HS-5 (cell line): ENCODE measurements at regions not wholly inside any gene's neighbourhood (a gene's known extent, or its start where the extent isn't known, plus 50 kb on each side); places are given as distances from the start of the nearest gene placed in this dataset.
"Not testable (repeated sequence)": the region's sequence is repeated elsewhere in the genome, so short reads cannot be mapped to it uniquely, and the experiment has no call there.

Source experiments
- DNase-seq: peaks from one replicate; pipeline ENCODE4 v3.0.0-alpha.2; 2012; ENCODE audit warnings: low read depth

DNA sequence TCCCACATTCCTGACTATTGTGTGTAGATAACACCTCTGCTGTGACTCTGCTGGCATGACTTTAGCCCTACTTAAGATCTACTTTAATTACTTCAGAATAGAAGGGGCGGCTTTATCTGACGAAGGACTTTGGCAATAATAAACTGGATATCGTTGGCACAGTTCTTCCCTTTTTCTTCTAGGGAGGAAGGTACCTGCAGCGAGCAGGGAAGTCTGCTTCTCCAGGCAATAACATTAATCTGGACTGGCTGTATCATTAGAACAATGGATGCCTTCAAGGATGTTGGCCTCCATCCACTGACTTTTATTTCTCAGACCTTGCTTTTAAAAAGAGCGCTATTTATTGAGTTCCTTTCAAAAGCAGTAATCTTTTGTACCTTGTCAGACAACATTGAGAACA is 172.6 kb upstream of the THSD7A start:
- DNase-seq = no peak

DNA sequence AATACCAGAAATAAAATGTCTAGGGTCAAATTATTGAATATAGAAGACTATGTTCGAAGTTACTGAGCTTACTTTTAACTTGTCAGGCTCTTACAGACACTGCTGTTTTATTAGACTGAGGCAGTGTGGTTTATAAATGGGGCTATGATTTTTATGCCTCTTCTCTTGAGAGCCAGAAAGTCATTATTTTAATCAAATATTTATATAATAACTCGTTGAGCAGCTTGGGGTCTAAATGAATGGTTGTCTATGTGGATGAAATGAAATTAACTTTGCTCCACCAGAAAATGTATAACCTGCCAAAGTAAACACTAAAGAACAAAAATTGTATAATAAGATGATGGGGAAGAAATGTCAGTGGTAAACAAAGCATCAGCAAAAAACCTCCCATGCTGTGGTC is 175.6 kb upstream of the THSD7A start:
- no peak for DNase-seq

DNA sequence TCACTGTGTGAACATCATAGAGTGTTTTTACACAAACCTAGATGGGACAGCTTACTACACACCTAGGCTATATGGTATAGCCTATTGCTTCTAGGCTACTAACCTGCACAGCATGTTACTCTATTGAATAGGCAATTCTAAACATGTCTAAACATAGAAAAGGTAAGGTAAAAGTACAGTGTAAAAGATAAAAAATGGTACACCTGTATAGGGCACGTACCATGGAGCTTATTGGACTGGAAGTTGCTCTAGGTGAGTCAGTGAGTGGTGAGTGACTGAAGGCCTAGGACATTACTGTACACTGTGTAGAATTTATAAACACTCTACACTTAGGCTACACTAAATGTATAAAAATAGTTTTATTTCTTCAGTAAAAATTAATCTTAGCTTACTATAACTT is 182.0 kb upstream of the THSD7A start:
- DNase-seq = no peak

DNA sequence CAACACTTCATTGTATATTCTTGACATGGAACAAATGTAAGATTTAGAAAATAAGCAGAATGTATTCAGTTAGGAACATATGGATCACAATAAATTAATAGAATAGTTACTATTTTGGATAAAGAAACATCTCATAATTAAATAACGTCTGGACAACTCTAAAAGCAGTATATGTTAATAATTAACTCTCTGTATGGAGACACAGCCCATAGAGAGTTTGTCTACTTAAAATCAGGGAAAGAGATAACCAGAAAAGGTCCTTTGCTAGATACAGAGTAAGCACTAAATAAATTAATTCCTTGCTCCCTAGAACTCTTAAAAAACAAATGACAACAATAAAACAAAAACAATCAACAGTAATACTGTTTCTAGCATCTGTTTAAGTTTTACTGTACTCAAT is 184.4 kb upstream of the THSD7A start:
- no peak for DNase-seq

DNA sequence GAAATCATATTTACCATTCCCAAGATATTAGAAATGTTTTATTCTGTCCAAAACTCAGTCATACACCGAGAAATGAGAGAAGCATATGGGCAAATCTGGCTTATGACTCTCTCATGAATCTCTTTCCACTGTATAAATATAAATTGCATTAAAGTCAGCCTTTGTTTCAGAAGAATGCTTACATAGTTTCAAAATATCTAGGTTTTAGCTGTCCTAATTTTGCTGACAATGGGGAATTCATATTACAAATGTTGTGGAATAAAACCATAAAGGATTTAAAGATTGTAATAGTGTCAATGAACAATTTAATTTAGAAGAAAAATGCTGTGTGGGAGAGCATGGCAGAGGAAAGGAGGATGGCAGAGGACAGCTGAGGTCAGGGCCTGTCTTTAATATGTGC is 185.0 kb upstream of the THSD7A start:
- DNase-seq = no peak

DNA sequence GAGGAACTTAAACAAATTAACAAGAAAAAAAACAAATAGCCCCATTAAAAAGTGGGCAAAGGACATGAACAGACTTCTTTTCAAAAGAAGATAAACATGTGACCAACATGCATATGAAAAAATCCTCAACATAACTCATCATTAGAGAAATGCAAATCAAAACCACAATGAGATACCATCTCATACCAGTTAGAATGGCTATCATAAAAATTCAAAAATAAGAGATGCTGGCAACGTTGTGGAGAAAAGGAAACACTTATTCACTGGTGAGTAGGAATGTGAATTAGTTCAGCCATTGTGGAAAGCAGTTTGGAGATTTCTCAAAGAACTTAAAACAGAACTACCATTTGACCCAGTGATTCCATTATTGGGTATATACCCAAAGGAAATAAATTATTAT is 189.1 kb upstream of the TMEM106B start:
- DNase-seq = not testable (repeated sequence)

DNA sequence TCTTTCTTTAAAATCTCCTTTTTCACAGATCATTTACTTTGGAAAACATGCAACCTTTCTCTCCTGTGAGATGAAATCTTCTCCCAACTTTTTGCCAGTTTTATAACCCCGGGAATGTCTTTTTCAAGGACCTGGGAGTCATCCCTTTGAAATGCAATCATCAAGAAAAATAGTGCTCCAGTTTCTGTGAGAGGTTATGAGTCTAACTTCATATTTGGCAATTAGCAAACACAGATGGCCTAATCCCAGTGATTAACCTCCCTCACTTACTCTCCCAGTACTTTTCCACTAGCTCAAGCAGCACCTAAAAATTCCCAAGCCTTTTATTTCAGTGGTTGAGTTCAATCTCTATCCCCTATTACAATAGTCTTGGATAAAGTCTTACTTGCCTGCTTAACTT is 185.8 kb upstream of the TMEM106B start:
- peak; percentile 67 for DNase-seq

DNA sequence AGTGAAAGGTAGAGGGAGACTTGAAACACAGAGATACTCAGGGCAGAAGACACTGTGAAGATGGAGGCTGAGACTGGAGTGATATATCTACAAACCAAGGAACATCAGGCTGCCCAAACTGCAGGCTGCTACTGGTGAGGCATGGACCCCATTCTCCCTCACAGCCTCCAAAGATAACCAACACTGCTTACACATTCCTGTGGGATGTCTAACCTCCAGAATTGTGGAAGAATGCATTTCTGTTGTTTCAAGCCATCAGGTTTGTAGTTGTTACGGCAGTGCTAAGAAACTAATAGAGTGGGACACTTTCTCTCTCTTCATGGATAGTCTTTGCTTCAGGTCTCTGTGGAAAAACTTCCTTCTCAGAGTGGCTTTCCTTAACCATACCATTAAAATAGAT is 182.6 kb upstream of the TMEM106B start:
- DNase-seq = peak; percentile 45

DNA sequence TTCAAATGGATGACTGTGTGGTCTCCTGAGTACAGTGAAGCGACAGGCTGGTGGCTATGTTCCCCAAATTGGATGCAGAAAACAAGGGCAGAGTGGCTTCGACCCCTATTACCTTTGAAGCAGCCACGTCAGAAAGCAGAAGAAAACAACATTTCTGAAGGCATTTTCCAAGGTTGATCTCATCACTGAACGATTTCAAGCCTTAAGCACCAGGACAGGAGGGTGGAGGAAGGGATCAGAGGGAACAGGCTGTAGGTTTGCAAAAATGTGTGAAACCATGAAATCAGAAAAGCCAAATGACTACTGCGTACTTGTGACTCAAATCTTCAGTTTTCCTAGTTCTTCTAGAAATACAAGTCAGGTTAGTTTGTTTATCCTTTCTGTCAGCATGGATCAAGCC is 181.0 kb upstream of the TMEM106B start:
- DNase-seq = no peak

DNA sequence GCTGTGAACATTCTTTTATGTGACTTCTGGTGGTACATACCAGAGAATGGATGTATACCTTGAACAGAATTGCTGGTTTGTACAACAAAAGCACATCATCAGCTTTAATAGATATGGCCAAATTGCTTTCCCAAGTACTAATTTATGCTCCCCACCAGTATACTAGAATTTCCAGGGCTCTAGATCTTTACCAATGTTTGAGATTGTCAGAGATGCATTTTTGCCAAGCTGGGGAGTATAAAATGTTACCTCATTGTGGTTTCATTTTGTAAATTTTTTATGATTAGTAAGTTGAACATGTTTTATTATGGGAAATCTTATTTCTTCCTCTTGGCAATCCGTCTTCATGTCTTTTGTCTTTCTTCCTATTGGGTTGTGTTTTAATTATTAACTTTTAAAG is 179.9 kb upstream of the TMEM106B start:
- DNase-seq = no peak

DNA sequence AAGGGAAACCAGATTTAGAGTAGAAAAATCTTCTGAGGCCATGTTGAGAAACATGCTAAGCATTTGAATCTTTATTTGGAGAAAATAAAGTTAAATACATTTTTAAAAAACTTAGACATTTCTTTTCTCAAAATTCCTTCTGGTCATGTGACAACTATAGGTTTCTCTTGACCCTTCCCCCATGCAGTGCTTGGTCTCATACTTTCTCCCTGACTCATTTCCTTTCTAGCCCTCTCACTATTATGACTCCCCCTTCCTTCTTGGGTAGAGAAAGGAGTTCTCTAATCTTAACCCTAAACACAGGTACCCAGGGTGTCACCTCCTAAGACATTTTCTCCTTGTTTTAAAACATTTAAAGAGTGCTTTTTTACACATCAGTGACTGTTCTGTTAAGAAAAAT is 179.5 kb upstream of the TMEM106B start:
- DNase-seq = peak; percentile 86

DNA sequence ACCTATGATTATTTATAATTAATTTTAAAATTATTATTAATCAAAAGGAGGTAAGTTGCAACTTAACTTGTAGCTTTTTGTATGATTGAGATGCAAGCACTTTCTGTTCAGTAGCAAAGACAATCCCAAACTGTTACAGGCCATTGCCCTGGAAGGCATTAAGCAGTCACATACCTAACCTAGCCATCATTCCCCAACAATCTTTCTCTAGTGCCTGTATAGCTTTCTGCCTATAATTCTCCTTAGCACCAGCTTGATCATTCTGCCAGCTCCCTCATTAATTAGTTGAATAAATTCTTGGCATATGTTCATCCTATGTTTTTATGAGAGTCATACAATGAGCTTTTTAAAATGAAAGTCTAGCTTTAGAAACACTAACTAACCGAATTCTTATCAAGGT is 178.9 kb upstream of the TMEM106B start:
- no peak for DNase-seq

DNA sequence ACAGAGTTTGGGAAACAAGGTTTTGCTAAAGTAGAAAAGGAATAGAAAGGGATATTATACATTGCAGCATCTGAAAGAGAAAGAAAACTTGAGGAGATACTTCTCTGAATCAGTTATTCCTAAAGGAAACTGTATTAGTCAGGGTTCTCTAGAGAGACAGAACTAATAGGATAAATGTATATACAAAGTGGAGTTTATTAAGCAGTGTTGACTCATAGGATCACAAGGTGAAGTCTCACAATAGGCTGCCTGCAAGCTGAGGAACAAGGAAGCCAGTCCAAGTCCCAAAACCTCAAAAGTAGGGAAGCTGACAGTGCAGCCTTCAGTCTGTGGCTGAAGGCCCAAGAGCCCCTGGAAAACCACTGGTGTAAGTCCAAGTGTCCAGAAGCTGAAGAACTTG is 167.6 kb upstream of the TMEM106B start:
- DNase-seq = not testable (repeated sequence)

DNA sequence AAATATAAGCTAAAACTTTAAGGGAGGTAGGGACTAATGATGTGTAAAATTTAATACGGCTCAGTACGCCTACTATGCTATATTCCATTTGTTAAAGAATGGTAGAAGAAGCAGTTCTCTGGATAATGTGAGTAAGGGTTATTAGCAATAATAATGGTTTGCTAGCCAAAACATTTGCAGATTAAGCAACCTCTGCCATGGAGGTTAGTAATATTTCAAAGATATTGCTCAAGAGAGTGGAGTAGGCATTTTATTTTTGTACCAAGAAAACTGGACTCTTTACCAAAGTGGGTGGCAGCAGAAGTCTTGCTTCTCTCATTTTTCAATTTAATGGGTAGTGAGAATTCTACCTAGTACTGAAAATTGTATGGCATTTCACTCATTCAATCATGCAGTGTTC is 158.9 kb upstream of the TMEM106B start:
- DNase-seq = no peak

DNA sequence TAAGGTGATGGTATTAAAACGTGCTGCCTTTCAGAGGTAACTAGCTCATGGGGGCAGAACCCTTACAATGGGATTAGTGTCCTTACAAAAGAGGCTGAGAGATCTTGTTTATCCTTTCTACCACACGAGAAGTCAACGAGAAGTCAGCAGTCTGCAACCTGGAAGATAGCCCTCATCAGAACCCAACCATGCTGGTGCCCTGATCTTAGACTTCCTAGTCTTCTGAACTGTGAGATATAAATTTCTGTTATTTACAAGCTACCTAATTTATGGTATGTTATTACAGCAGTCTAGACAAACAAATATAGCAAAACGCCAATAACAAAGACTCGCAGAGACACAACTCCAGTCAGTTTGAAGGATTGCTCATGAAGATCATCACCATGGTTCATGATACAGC is 157.5 kb upstream of the TMEM106B start:
- DNase-seq = no peak

DNA sequence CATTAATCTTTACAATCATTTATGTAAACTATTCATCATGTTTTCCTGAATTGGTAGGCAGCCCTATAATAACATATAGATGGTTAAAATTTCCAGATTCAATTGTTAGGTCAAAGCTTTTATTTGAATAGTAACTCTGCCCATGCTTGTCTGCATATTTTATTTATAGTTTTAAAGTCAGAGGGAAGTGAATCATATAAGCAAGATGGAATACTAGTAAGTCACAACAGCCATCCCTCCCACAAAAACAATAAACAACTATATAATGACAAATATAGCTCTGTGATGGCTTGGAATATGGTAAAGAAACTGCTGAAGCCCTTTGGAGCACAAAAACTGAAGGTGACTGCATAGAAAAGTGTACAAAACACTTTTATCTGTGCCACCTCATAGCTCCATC is 156.3 kb upstream of the TMEM106B start:
- DNase-seq = no peak

DNA sequence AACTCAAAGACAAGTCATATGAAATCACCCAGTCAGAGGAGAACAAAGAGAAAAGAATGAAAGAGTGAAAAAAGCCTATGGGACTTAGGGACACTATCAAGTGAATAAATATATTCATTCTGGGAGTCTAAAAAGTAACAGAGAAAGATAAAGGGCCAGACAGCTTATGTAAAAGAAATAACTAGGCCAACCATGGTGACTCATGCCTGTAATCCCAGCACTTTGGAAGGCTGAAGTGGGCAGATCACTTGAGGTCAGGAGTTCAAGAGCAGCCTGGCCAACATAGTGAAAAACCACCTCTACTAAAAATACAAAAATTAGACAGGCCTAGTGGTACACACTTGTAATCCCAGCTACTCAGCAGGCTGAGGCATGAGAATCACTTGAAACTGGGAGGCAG is 154.7 kb upstream of the TMEM106B start:
- DNase-seq = no peak

DNA sequence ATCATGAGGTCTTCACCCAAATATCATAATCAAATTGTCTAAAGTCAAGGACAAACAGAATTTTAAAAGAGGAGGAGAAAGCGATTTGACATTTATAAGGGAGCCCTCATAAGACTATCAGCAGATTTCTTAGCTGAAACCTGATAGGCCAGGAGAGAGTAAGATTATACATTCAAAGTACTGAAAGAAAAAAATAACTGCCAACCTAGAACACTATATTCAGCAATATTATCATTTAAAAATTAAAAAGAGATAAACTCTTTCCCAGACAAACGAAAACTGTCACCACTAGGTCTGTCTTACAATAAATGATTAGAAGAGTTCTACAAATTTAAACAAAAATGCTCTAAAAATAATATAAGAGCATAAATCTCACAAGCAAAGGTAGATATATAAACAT is 154.1 kb upstream of the TMEM106B start:
- DNase-seq = no peak

DNA sequence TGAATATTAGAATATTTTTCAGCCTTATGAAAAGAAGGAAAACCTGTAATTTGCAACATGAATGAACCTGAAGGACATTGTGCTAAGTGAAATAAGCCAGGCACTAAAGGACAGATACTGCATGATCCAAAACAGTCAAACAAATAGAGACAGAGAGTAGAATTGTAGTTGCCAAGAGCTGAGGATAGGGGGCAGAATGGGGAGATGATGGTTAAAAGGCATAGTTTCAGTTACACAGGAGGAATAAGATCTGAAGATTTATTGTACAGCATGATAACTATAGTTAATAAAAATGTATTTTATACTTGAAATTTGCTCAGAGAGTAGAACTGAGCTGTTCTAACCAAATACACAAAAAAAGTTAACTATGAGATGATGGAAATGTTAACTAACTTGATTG is 149.0 kb upstream of the TMEM106B start:
- no peak for DNase-seq

DNA sequence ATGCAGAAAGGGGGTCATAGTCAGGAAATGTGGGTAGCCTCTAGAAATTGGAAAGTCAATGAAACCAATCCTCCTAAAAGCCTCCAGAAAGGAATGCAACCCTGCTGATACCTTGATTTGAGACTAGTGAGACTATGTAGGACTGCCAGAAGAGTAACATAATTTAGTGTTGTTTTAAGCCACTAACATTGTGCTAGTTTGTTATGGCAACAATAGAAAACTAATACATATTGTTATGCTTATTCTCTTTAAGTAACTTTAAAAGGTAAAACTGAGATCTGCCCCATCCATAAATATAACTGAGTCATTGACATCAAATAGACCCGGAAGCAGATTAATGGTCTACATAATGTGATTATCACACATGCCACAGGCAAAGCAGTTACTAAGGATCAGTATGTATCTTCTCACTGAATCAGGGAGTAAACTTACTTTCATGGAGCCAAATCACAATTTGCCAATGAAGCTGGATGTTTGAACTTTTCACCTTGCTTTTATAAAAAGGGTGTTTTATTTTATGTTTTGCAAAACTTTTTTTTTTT is 146.4 kb upstream of the TMEM106B start:
- DNase-seq = no peak

DNA sequence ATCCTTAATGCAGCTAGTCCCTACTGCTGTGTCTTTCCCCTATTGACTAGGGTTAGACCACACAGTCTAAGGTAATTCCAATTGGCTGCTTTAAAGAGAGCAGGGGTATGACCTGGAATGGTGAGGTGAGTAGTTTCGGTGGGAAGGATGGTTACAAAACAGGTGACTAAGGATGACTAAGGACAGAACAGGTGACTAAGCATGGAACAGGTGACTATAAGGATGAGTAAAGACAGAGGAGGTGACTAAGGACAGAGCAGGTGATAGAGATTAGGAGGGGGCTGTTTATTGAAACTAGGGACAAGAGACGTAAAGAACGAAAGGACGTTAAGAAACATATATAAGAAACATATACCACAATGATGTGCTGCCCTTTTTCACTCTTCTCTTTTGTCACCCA is 145.1 kb upstream of the TMEM106B start:
- no peak for DNase-seq

DNA sequence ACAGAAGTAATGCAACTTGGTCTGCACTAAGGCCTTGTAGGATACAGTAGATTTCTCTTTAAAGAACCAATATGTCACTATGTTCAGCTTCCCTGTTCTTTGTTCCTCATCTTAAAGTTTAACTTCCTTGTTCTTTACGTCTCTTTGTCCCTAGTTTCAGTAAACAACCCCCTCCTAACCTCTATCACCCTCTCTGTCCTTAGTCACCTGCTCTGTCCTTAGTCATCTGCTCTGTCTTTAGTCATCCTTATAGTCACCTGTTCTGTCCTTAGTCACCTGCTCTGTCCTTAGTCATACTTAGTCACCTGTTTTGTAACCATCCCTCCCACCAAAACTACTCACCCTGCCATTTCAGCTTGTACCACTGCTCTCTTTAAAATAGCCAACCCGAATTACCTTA is 144.6 kb upstream of the TMEM106B start:
- DNase-seq = peak; percentile 25

DNA sequence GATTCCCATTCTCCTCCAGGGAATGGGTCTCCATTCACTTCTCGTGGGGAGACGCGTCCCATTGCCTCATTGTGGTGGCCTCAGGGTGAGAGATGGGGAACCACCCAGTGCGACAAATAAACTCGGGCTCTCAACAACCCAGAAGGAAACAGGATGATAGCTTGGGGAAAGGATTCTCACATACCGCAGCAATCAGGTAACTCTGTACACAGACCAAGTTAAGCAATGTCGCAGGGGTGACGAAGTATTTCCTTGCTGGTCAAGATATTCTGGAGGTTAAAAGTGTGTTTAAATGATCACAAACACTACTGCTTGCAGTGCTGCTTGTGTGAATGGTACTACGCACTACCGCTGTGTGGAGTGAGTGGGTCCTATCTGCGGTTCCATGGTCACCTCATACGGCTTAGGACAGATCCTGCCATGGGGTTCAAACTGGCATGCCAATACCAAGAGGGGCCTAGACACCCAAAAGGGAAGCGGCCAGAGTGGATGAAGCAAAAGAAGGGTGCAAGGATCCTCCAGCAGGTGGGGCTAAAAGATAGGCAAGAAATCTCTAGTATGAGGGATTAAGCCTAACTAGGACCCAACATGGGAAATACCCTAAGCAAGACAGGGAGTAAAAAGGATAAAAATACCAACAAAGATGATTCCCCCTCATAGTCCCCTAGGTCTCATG is 143.8 kb upstream of the TMEM106B start:
- DNase-seq = peak; percentile 64

DNA sequence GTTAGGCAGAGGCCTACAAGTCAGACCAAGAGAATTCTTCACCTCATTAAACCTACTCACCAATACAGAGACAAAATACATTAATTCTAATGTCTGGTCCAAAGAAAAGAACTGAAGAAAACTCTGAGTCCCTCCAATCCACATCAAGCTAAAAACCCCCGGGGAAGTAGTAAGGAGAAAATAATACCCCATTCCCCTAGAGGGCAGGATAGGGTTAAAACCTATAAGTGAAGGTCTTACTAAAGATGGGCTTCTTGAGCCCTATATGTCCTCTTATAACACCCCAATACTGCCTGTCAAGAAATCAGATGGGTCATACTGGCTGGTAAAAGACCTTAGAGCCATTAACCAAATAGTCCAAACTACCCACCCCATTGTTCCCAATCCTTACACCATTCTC is 141.3 kb upstream of the TMEM106B start:
- DNase-seq = no peak

DNA sequence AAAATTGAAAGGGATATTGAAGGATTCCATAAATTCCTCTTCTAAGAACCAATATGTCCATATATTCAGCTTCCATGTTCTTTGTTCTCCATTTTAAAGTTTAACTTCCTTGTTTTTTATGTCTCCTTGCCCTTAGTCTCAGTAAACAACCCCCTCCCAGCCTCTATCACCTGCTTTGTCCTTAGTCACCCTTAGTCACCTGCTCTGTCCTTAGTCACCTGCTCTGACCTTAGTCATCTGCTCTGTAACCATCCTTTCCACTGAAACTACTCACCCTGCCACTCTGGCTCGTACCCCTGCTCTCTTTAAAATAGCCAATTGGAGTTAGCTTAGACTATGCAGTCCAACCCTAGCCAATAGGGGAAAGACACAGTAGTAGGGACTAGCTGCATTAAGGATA is 136.2 kb upstream of the TMEM106B start:
- no peak for DNase-seq
